HepG2 (cell line): ENCODE measurements at regions not wholly inside any gene's neighbourhood (a gene's known extent, or its start where the extent isn't known, plus 50 kb on each side); places are given as distances from the start of the nearest gene placed in this dataset.

ENCODE experiments used
- ATAC-seq: fragments of 200-7000 bp; cut with Tn5 transposase; 3 replicates; pipeline ENCODE4 v1.9.1; 2020; ENCODE audit warnings: mild to moderate bottlenecking, moderate library complexity
- BruUV-seq: library from RNA; stranded (reverse); fragments of 400-500 nt; replicated peaks from 2 replicates; lab custom pipeline; 2021; lab: Mats Ljungman, UMichigan
- CTCF ChIA-PET: fragments of 300-600 bp; formaldehyde crosslinking; extraction: SDS; loops from one replicate; lab custom pipeline; 2021; ENCODE audit warnings: low total read pairs, inconsistent platforms, low intra/inter-chr PET ratio; lab: Yijun Ruan, JAX
- POLR2A ChIA-PET: fragments of 350-600 bp; sonication (Branson Sonifier 250); formaldehyde crosslinking; loops from one replicate; lab custom pipeline; 2020; ENCODE audit warnings: antibody characterized with exemption, inconsistent platforms; lab: Yijun Ruan, JAX
- DNase-seq: peaks from one replicate; pipeline ENCODE4 v3.0.0-alpha.2; 2015; ENCODE audit warnings: low spot score
- FAIRE-seq: peaks from 3 replicates; lab custom pipeline; 2011; peaks lifted over from hg19 to GRCh38; lab: Jason Lieb, UNC
- H2AFZ ChIP-seq: one replicate; pipeline ENCODE4 v1.6.1; 2011; ENCODE audit warnings: low read length, inconsistent platforms
- H3K27ac ChIP-seq: fragments of 300-600 bp; 3 replicates; pipeline ENCODE4 v1.8.0; 2011; ENCODE audit warnings: mixed run types, mild to moderate bottlenecking, mixed read lengths, low read length, inconsistent platforms; ENCODE audit not compliant: insufficient read depth; ENCODE audit errors: extremely low read length
- H3K27me3 ChIP-seq, 2 experiments: fragments of 200-600 bp in 1 of 2; 2 replicates in 1 of 2; 3 replicates in 1 of 2; pipeline versions ENCODE4 v1.6.0 to v1.8.0; 2011; ENCODE audit warnings: low read length in 2 of 2, mild to moderate bottlenecking in 2 of 2, moderate library complexity in 2 of 2, inconsistent platforms in 1 of 2; ENCODE audit not compliant: insufficient read depth in 2 of 2, control insufficient read depth in 1 of 2
- H3K36me3 ChIP-seq, 2 experiments: fragments of 200-600 bp in 1 of 2; replicated peaks in 1 of 2; 2 replicates in 1 of 2; 3 replicates in 1 of 2; pipeline versions ENCODE4 v1.5.1 to v1.8.0; 2011; ENCODE audit warnings: low read length in 2 of 2, inconsistent platforms in 1 of 2; ENCODE audit not compliant: insufficient read depth in 2 of 2, control insufficient read depth in 1 of 2
- H3K4me1 ChIP-seq: 2 replicates; pipeline ENCODE4 v1.5.1; 2012; ENCODE audit warnings: low read length, inconsistent platforms; ENCODE audit not compliant: insufficient read depth
- H3K4me2 ChIP-seq: 2 replicates; pipeline ENCODE4 v1.6.0; 2011; ENCODE audit warnings: low read depth, low read length, inconsistent platforms
- H3K4me3 ChIP-seq, 3 experiments: fragments of 200-600 bp in 1 of 3; sonication (generic), shearing (Covaris generic) in 1 of 3; replicated peaks in 1 of 3; 2 replicates each; pipeline ENCODE4 v1.5.1; 2011 to 2016; ENCODE audit warnings: low read length in 3 of 3, inconsistent platforms in 2 of 3, low read depth in 2 of 3, mild to moderate bottlenecking in 2 of 3, control low read depth in 1 of 3, mixed read lengths in 1 of 3; ENCODE audit not compliant: insufficient read depth in 1 of 3
- H3K79me2 ChIP-seq: one replicate; pipeline ENCODE4 v1.6.1; 2011; ENCODE audit warnings: low read length, inconsistent platforms; ENCODE audit not compliant: insufficient read depth
- H3K9ac ChIP-seq: 2 replicates; pipeline ENCODE4 v1.6.0; 2011; ENCODE audit warnings: mild to moderate bottlenecking, low read depth, low read length, inconsistent platforms; ENCODE audit not compliant: insufficient read depth
- H3K9me3 ChIP-seq: 2 replicates; pipeline ENCODE4 v1.5.1; 2012; ENCODE audit warnings: mild to moderate bottlenecking, low read length
- H4K20me1 ChIP-seq: 2 replicates; pipeline ENCODE4 v1.6.0; 2011; ENCODE audit warnings: inconsistent platforms, mild to moderate bottlenecking, low read length, moderate library complexity; ENCODE audit not compliant: insufficient read depth
- BORCS8-MEF2B ChIP-seq: sonication (generic); formaldehyde crosslinking; IDR thresholded peaks from 2 replicates; pipeline ENCODE4 v1.8.0; 2022; ENCODE audit warnings: mild to moderate bottlenecking, missing genetic modification reagents
- BRCA1 ChIP-seq: sonication (generic); formaldehyde crosslinking; IDR thresholded peaks from 2 replicates; pipeline ENCODE4 v1.4.0; 2020; ENCODE audit warnings: missing genetic modification reagents
- CEBPZ ChIP-seq: IDR thresholded peaks from 2 replicates; pipeline ENCODE4 v1.6.1; 2012; ENCODE audit warnings: low read length, improper control_type of control experiment
- HNRNPLL ChIP-seq: fragments of 200-400 bp; formaldehyde crosslinking; IDR thresholded peaks from 2 replicates; pipeline ENCODE4 v1.6.1; 2017; ENCODE audit warnings: mild to moderate bottlenecking, low read depth, low read length; ENCODE audit not compliant: poor library complexity, severe bottlenecking
- PRMT3 ChIP-seq: sonication (generic); formaldehyde crosslinking; IDR thresholded peaks from 2 replicates; pipeline ENCODE4 v1.8.1; 2022; ENCODE audit warnings: low read depth, mild to moderate bottlenecking, moderate library complexity, missing genetic modification reagents, borderline replicate concordance
- SAP130 ChIP-seq: IDR thresholded peaks from 2 replicates; pipeline ENCODE4 v1.6.1; 2016; ENCODE audit warnings: low read depth
- TBX3 ChIP-seq: fragments of 450-650 bp; IDR thresholded peaks from 2 replicates; pipeline ENCODE4 v1.6.1; 2017; ENCODE audit warnings: antibody characterized with exemption, mild to moderate bottlenecking, inconsistent platforms, borderline replicate concordance
- ZBTB33 ChIP-seq: sonication (generic); formaldehyde crosslinking; IDR thresholded peaks from 2 replicates; pipeline ENCODE4 v1.4.0; 2020; ENCODE audit warnings: missing genetic modification reagents
- ZEB1 ChIP-seq: IDR thresholded peaks from 2 replicates; pipeline ENCODE4 v1.6.1; 2012; ENCODE audit warnings: mild to moderate bottlenecking, low read depth, inconsistent platforms; ENCODE audit not compliant: insufficient replicate concordance
- ZMYM3 ChIP-seq: sonication (generic); formaldehyde crosslinking; IDR thresholded peaks from 2 replicates; pipeline ENCODE4 v1.5.1; 2020; ENCODE audit warnings: mild to moderate bottlenecking, missing genetic modification reagents
- ZNF33B ChIP-seq: sonication (generic); formaldehyde crosslinking; IDR thresholded peaks from 2 replicates; pipeline ENCODE4 v1.5.1; 2020; ENCODE audit warnings: mild to moderate bottlenecking, missing genetic modification reagents
- ZNF766 ChIP-seq: sonication (generic); formaldehyde crosslinking; IDR thresholded peaks from 2 replicates; pipeline ENCODE4 v1.5.0; 2020; ENCODE audit warnings: missing genetic modification reagents, borderline replicate concordance
- ZSCAN20 ChIP-seq: sonication (generic); formaldehyde crosslinking; IDR thresholded peaks from 2 replicates; pipeline ENCODE4 v1.4.0; 2020; ENCODE audit warnings: missing genetic modification reagents, mild to moderate bottlenecking, borderline replicate concordance
- WGBS: methylation state at CpG from one replicate; pipeline ENCODE4 v1.1.6; 2017; ENCODE audit warnings: low lambda C conversion rate; 5-methylcytosine and 5-hydroxymethylcytosine counted together
- in situ Hi-C: cut with HindIII; loops from 2 replicates; pipeline ENCODE4 v1.10.0; 2017; ENCODE audit warnings: low pct_unique_long_range_greater_than_20kb; ENCODE audit not compliant: extremely low pct_ligation_motif_present
- intact Hi-C: fragments of 100-400 bp; cut with micrococcal nuclease; formaldehyde crosslinking; loops from one replicate; pipeline ENCODE4 v1.10.0; 2022; ENCODE audit not compliant: unreplicated experiment
- TF ChIP-seq, protein P1 (sequence below): sonication (generic); formaldehyde crosslinking; IDR thresholded peaks from 2 replicates; pipeline ENCODE4 v1.4.0; 2020; ENCODE audit warnings: missing genetic modification reagents, borderline replicate concordance
- TF ChIP-seq, protein P2 (sequence below): sonication (generic); formaldehyde crosslinking; IDR thresholded peaks from 2 replicates; pipeline ENCODE4 v1.4.0; 2020; ENCODE audit warnings: mild to moderate bottlenecking, missing genetic modification reagents

- no peaks in the 10 kb centered on the region for H3K9me3 ChIP-seq
- ChIA-PET POLR2A (no interaction called here), CTCF (no interaction called here)
- no peaks in the 10 kb centered on the region for H3K27me3 ChIP-seq
- DNase-seq, result no peak
- no peak for FAIRE-seq
- H3K27ac ChIP-seq, result no peak overlapping the region
- H2AFZ ChIP-seq, result no peak overlapping the region
- in situ Hi-C loops, result no loop called here
- no peak overlapping the region for H3K4me2 ChIP-seq
- WGBS, result 28% methylated on average over 3 of the region's 3 CpGs
- no peak overlapping the region for H3K9ac ChIP-seq
- no peak for TF ChIP-seq ZMYM3
- TF ChIP-seq CEBPZ, result no peak
- TF ChIP-seq, protein P1, sequence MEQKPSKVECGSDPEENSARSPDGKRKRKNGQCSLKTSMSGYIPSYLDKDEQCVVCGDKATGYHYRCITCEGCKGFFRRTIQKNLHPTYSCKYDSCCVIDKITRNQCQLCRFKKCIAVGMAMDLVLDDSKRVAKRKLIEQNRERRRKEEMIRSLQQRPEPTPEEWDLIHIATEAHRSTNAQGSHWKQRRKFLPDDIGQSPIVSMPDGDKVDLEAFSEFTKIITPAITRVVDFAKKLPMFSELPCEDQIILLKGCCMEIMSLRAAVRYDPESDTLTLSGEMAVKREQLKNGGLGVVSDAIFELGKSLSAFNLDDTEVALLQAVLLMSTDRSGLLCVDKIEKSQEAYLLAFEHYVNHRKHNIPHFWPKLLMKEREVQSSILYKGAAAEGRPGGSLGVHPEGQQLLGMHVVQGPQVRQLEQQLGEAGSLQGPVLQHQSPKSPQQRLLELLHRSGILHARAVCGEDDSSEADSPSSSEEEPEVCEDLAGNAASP, result no peak
- TF ChIP-seq ZNF33B (CRISPR knock-in tag), result no peak
- TF ChIP-seq BORCS8-MEF2B (CRISPR knock-in tag), result no peak
- no peak for TF ChIP-seq TBX3
- TF ChIP-seq ZBTB33 (CRISPR knock-in tag), result no peak
- TF ChIP-seq ZNF766 (CRISPR knock-in tag), result no peak
- no peak for TF ChIP-seq BRCA1
- TF ChIP-seq HNRNPLL, result no peak
- TF ChIP-seq ZEB1, result no peak
- TF ChIP-seq, protein P2, sequence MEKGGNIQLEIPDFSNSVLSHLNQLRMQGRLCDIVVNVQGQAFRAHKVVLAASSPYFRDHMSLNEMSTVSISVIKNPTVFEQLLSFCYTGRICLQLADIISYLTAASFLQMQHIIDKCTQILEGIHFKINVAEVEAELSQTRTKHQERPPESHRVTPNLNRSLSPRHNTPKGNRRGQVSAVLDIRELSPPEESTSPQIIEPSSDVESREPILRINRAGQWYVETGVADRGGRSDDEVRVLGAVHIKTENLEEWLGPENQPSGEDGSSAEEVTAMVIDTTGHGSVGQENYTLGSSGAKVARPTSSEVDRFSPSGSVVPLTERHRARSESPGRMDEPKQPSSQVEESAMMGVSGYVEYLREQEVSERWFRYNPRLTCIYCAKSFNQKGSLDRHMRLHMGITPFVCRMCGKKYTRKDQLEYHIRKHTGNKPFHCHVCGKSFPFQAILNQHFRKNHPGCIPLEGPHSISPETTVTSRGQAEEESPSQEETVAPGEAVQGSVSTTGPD (CRISPR knock-in tag), result no peak
- TF ChIP-seq PRMT3 (CRISPR knock-in tag), result no peak
- TF ChIP-seq ZSCAN20, result no peak
- no peak for TF ChIP-seq SAP130 (CRISPR knock-in tag)
- H3K79me2 ChIP-seq, result no peaks in the 10 kb centered on the region
- ATAC-seq, result no peak
- no peaks in the 10 kb centered on the region for H3K4me1 ChIP-seq
- no peaks in the 10 kb centered on the region for H3K36me3 ChIP-seq
- BruUV-seq, result no TSS peak
- H3K4me3 ChIP-seq, result no peak overlapping the region
- intact Hi-C loops, result no loop called here
- no peaks in the 10 kb centered on the region for H4K20me1 ChIP-seq
Observed at GRCh38 chr6:97450087-97450486, 167.1 kb upstream of the MMS22L start.
